NB4 (cell line): ENCODE measurements at regions not wholly inside any gene's neighbourhood (a gene's known extent, or its start where the extent isn't known, plus 50 kb on each side); places are given as distances from the start of the nearest gene placed in this dataset.
"Not testable (repeated sequence)": the region's sequence is repeated elsewhere in the genome, so short reads cannot be mapped to it uniquely, and the experiment has no call there.

ENCODE experiments used
- POLR2A ChIP-seq: IDR thresholded peaks from 2 replicates; pipeline ENCODE4 v1.6.1; 2011; ENCODE audit warnings: mild to moderate bottlenecking; ENCODE audit not compliant: insufficient read length; ENCODE audit errors: extremely low read depth
- TF ChIP-seq, protein P1 (sequence below): IDR thresholded peaks from one replicate; pipeline ENCODE4 v1.5.1; 2012; ENCODE audit warnings: low read depth, low read length

DNA sequence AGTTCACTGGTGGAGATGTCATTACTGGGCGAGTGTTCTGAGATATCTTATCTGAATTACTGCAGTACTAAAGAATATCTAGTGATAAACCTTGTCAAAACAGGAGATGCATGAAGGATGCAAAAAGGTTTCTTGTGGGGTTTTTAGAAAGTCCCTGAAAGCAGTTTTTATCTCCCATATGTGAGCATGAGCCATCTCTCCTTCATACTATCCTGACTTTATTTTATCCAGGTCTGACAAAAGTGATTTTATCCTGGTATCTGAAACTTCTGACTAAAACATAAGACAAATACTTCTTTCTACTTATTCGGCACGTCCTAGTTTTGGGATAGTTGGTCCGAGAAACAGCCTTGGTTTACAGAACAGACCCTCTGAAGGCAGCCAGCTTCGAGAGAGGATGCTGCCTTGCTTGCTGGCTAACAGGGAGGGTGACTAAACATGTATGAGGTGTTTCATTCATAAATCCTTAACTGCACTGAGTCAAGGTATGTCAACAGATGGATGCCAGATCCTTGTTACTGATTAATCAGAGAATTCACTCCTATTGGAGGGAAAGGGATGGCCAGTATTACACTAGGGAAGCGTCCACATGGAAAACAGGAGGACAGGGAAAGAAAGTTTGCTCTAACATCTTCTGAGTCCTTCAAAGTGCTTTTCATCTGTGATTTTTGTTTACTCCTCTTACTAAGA lies 927.3 kb downstream of the SPATA31A7 start:
- TF ChIP-seq POLR2A = not testable (repeated sequence)
- TF ChIP-seq, protein P1, sequence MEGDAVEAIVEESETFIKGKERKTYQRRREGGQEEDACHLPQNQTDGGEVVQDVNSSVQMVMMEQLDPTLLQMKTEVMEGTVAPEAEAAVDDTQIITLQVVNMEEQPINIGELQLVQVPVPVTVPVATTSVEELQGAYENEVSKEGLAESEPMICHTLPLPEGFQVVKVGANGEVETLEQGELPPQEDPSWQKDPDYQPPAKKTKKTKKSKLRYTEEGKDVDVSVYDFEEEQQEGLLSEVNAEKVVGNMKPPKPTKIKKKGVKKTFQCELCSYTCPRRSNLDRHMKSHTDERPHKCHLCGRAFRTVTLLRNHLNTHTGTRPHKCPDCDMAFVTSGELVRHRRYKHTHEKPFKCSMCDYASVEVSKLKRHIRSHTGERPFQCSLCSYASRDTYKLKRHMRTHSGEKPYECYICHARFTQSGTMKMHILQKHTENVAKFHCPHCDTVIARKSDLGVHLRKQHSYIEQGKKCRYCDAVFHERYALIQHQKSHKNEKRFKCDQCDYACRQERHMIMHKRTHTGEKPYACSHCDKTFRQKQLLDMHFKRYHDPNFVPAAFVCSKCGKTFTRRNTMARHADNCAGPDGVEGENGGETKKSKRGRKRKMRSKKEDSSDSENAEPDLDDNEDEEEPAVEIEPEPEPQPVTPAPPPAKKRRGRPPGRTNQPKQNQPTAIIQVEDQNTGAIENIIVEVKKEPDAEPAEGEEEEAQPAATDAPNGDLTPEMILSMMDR = not testable (repeated sequence)
